GM23338 (cell line): ENCODE measurements at regions not wholly inside any gene's neighbourhood (a gene's known extent, or its start where the extent isn't known, plus 50 kb on each side); places are given as distances from the start of the nearest gene placed in this dataset.

ENCODE experiments used
- ATAC-seq: fragments of 200-7000 bp; cut with Tn5 transposase; 3 replicates; pipeline ENCODE4 v1.9.1; 2020
- DNase-seq: peaks from one replicate; pipeline ENCODE4 v3.0.0-alpha.2; 2015; ENCODE audit warnings: low spot score
- H2AFZ ChIP-seq: fragments of 200-600 bp; sonication (generic); 2 replicates; pipeline ENCODE4 v1.8.0; 2016; ENCODE audit warnings: antibody characterized with exemption, mild to moderate bottlenecking, moderate library complexity
- H3F3A ChIP-seq: fragments of 200-600 bp; sonication (generic); replicated peaks from 2 replicates; pipeline ENCODE4 v1.8.0; 2017; ENCODE audit warnings: antibody characterized with exemption, mixed run types, low read depth
- H3K27ac ChIP-seq: fragments of 200-600 bp; sonication (generic); 2 replicates; pipeline ENCODE4 v1.6.1; 2016; ENCODE audit warnings: low read depth
- H3K27me3 ChIP-seq: fragments of 200-600 bp; sonication (generic); 2 replicates; pipeline ENCODE4 v1.8.0; 2016; ENCODE audit warnings: mild to moderate bottlenecking, mixed run types, moderate library complexity; ENCODE audit not compliant: insufficient read depth
- H3K36me3 ChIP-seq: fragments of 200-600 bp; sonication (generic); 2 replicates; pipeline ENCODE4 v1.8.0; 2016; ENCODE audit warnings: mild to moderate bottlenecking; ENCODE audit not compliant: insufficient read depth
- H3K4me1 ChIP-seq: fragments of 200-600 bp; sonication (generic); 2 replicates; pipeline ENCODE4 v1.8.0; 2016; ENCODE audit warnings: mild to moderate bottlenecking, moderate library complexity; ENCODE audit not compliant: insufficient read depth
- H3K4me2 ChIP-seq: fragments of 200-600 bp; sonication (generic); 2 replicates; pipeline ENCODE4 v1.7.1; 2017; ENCODE audit warnings: mixed run types
- H3K4me3 ChIP-seq: fragments of 200-600 bp; sonication (generic); 2 replicates; pipeline ENCODE4 v1.6.1; 2016; ENCODE audit warnings: mixed run types
- H3K79me2 ChIP-seq: fragments of 200-600 bp; sonication (generic); replicated peaks from 2 replicates; pipeline ENCODE4 v1.8.0; 2017; ENCODE audit warnings: mild to moderate bottlenecking; ENCODE audit not compliant: insufficient read depth
- H3K9me2 ChIP-seq: fragments of 200-600 bp; sonication (generic); 2 replicates; pipeline ENCODE4 v1.8.0; 2017; ENCODE audit not compliant: insufficient read depth
- H4K20me1 ChIP-seq: fragments of 200-600 bp; sonication (generic); replicated peaks from 2 replicates; pipeline ENCODE4 v1.8.0; 2017; ENCODE audit warnings: mild to moderate bottlenecking; ENCODE audit not compliant: insufficient read depth
- H3K27ac Mint-ChIP-seq: 2 replicates; pipeline ENCODE4 v1.8.0; 2020; ENCODE audit warnings: inconsistent platforms, mild to moderate bottlenecking, moderate library complexity, mixed read lengths
- H3K27me3 Mint-ChIP-seq: 3 replicates; pipeline ENCODE4 v1.8.0; 2022; ENCODE audit warnings: low read depth, mild to moderate bottlenecking, moderate library complexity, mixed read lengths, inconsistent platforms; ENCODE audit not compliant: insufficient read depth, poor library complexity
- H3K36me3 Mint-ChIP-seq: 3 replicates; pipeline ENCODE4 v1.8.0; 2021; ENCODE audit warnings: low read depth, mild to moderate bottlenecking, inconsistent platforms, moderate library complexity, mixed read lengths
- H3K4me1 Mint-ChIP-seq: 3 replicates; pipeline ENCODE4 v1.8.0; 2020; ENCODE audit warnings: mild to moderate bottlenecking, inconsistent platforms, mixed read lengths
- H3K4me3 Mint-ChIP-seq: 3 replicates; pipeline ENCODE4 v1.8.0; 2021; ENCODE audit warnings: moderate library complexity, mild to moderate bottlenecking, inconsistent platforms, mixed read lengths
- H3K9me3 Mint-ChIP-seq: 3 replicates; pipeline ENCODE4 v1.8.0; 2020; ENCODE audit warnings: moderate library complexity, mild to moderate bottlenecking, inconsistent platforms, mixed read lengths
- CREB1 ChIP-seq: fragments of 250-450 bp; sonication (Bioruptor Pico); IDR thresholded peaks from 2 replicates; pipeline ENCODE4 v1.5.0; 2020; ENCODE audit warnings: low read depth, mild to moderate bottlenecking, moderate library complexity
- CTCF ChIP-seq, 2 experiments: fragments of 200-600 bp in 1 of 2; sonication (generic) in 1 of 2; conservative IDR thresholded peaks; 2 replicates each; pipeline versions ENCODE4 v1.5.1 to v1.6.1; 2016 to 2017; ENCODE audit warnings: antibody characterized with exemption in 2 of 2, low read depth in 2 of 2, mild to moderate bottlenecking in 2 of 2, moderate library complexity in 1 of 2
- EZH2 ChIP-seq: fragments of 200-600 bp; sonication (generic); IDR thresholded peaks from one replicate; pipeline ENCODE4 v1.8.0; 2017; ENCODE audit warnings: antibody characterized with exemption, mild to moderate bottlenecking, low read depth; ENCODE audit not compliant: unreplicated experiment
- NANOG ChIP-seq: IDR thresholded peaks from 2 replicates; pipeline ENCODE4 v1.6.1; 2016; ENCODE audit warnings: antibody characterized with exemption, borderline replicate concordance
- POLR2AphosphoS5 ChIP-seq: IDR thresholded peaks from 2 replicates; pipeline ENCODE4 v1.6.1; 2016; ENCODE audit warnings: antibody characterized with exemption, low read depth
- ZNF331 ChIP-seq: fragments of 250-450 bp; sonication (Bioruptor Pico); IDR thresholded peaks from 2 replicates; pipeline ENCODE4 v1.5.0; 2020; ENCODE audit warnings: low read depth, mild to moderate bottlenecking, moderate library complexity
- ZNF462 ChIP-seq: fragments of 250-450 bp; sonication (Bioruptor Pico); IDR thresholded peaks from 2 replicates; pipeline ENCODE4 v1.5.0; 2020; ENCODE audit warnings: mild to moderate bottlenecking, moderate library complexity
- TF ChIP-seq, protein P1 (sequence below): IDR thresholded peaks from 2 replicates; pipeline ENCODE4 v1.6.1; 2016; ENCODE audit warnings: antibody characterized with exemption

GRCh38 chr20:48471759-48472408 lies 355.9 kb downstream of the PREX1 start:
- no peak overlapping the region for H3K27ac ChIP-seq
- Mint-ChIP-seq H3K27me3 (peaks cover 10% of the 10 kb centered on the region), H3K4me3 (no peak overlapping the region), H3K27ac (no peak overlapping the region), H3K9me3 (peaks cover 12% of the 10 kb centered on the region), H3K36me3 (peaks cover 10% of the 10 kb centered on the region; the same call in 2 of the 3 replicates), H3K4me1 (peaks cover 3% of the 10 kb centered on the region; the same call in 1 of the 3 replicates)
- DNase-seq, result no peak
- no peak overlapping the region for H3K4me2 ChIP-seq
- H3K9me2 ChIP-seq, result no peaks in the 10 kb centered on the region
- H4K20me1 ChIP-seq, result no peaks in the 10 kb centered on the region
- H3F3A ChIP-seq, result no peaks in the 10 kb centered on the region
- no peaks in the 10 kb centered on the region for H3K79me2 ChIP-seq
- no peak overlapping the region for H2AFZ ChIP-seq
- no peaks in the 10 kb centered on the region for H3K4me1 ChIP-seq
- no peaks in the 10 kb centered on the region for H3K27me3 ChIP-seq
- H3K4me3 ChIP-seq, result no peak overlapping the region
- H3K36me3 ChIP-seq, result no peaks in the 10 kb centered on the region
- no peak for ATAC-seq
- TF ChIP-seq CTCF (conservative IDR thresholded peaks at IDR 0.05; ENCODE audit: low read depth in 2 of 2) (no peak), NANOG (no peak), CREB1 (CRISPR knock-in tag) (no peak)

DNA sequence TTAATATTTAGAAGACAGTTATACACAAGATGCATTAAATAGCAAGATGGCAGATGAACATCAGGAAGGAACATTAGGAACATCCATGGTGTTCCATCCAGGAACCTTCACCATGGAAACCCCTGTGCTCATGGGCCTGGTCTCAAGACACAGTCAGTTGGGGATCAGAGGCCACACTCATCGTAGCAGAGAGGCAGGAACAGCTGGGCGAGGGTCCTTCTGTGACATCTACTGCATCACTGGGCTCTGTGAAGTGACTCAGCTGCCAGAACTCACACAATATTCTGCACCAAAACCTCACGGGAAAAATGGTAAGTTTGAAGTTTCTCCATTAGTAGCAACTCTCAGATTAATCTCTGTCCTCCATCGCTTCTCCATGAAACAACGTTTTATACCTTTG lies 356.6 kb downstream of the PREX1 start:
- H3K36me3 Mint-ChIP-seq, result peaks cover 7% of the 10 kb centered on the region; the same call in 2 of the 3 replicates
- H3K4me3 Mint-ChIP-seq, result no peak overlapping the region
- Histone ChIP-seq H3K36me3 (no peaks in the 10 kb centered on the region), H3K27ac (no peak overlapping the region), H3K79me2 (no peaks in the 10 kb centered on the region), H4K20me1 (no peaks in the 10 kb centered on the region), H3K4me1 (no peaks in the 10 kb centered on the region), H3K4me2 (no peak overlapping the region), H3K9me2 (no peaks in the 10 kb centered on the region), H3F3A (no peaks in the 10 kb centered on the region), H3K4me3 (no peak overlapping the region), H2AFZ (no peak overlapping the region), H3K27me3 (no peaks in the 10 kb centered on the region)
- ATAC-seq (no peak), DNase-seq (no peak)
- peaks cover 3% of the 10 kb centered on the region; the same call in 1 of the 3 replicates for H3K4me1 Mint-ChIP-seq
- H3K27me3 Mint-ChIP-seq, result peaks cover 8% of the 10 kb centered on the region
- H3K27ac Mint-ChIP-seq, result no peak overlapping the region
- peaks cover 8% of the 10 kb centered on the region for H3K9me3 Mint-ChIP-seq
- TF ChIP-seq CREB1 (CRISPR knock-in tag) (no peak), ZNF462 (no peak), EZH2 (no peak), POLR2AphosphoS5 (no peak), NANOG (no peak), ZNF331 (no peak)
- TF ChIP-seq, protein P1, sequence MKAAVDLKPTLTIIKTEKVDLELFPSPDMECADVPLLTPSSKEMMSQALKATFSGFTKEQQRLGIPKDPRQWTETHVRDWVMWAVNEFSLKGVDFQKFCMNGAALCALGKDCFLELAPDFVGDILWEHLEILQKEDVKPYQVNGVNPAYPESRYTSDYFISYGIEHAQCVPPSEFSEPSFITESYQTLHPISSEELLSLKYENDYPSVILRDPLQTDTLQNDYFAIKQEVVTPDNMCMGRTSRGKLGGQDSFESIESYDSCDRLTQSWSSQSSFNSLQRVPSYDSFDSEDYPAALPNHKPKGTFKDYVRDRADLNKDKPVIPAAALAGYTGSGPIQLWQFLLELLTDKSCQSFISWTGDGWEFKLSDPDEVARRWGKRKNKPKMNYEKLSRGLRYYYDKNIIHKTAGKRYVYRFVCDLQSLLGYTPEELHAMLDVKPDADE, result no peak
